ENCODE measurements at regions not wholly inside any gene's neighbourhood (a gene's known extent, or its start where the extent isn't known, plus 50 kb on each side); places are given as distances from the start of the nearest gene placed in this dataset.

GRCh38 chr6:96340164-96340563, 181.4 kb upstream of the UFL1 start:
- no peaks in the 10 kb centered on the region for H3K4me1 Mint-ChIP-seq
- Histone ChIP-seq H3K36me3 (no peaks in the 10 kb centered on the region), H3K79me2 (ENCODE audit: low read depth) (no peaks in the 10 kb centered on the region), H4K20me1 (ENCODE audit: low read depth) (no peaks in the 10 kb centered on the region), H3K27me3 (no peaks in the 10 kb centered on the region), H3K9ac (no peak overlapping the region), H3K27ac (no peak overlapping the region), H3K4me2 (no peak overlapping the region), H2AFZ (replicated peaks) (no peak overlapping the region), H3K4me3 (no peak overlapping the region), H3F3A (ENCODE audit: low read depth) (no peaks in the 10 kb centered on the region), H3K4me1 (no peaks in the 10 kb centered on the region), H3K9me3 (ENCODE audit: low read depth) (no peaks in the 10 kb centered on the region)
- H3K9me3 Mint-ChIP-seq, result peaks cover 7% of the 10 kb centered on the region
- DNase-seq (ENCODE audit: low spot score), result no peak
- H3K27ac Mint-ChIP-seq, result no peak overlapping the region
- H3K27me3 Mint-ChIP-seq (ENCODE audit: insufficient read depth, low read depth), result no peaks in the 10 kb centered on the region
- TF ChIP-seq EZH2phosphoT487 (IDR thresholded peaks at IDR 0.05) (no peak), CTCF (IDR thresholded peaks at IDR 0.05) (no peak), EZH2 (IDR thresholded peaks at IDR 0.05) (no peak)
- H3K4me3 Mint-ChIP-seq, result no peak overlapping the region
- no peaks in the 10 kb centered on the region for H3K36me3 Mint-ChIP-seq

GRCh38 chr6:96345501-96345900, 176.1 kb upstream of the UFL1 start:
- H3K79me2 ChIP-seq (ENCODE audit: low read depth), result no peaks in the 10 kb centered on the region
- Mint-ChIP-seq H3K4me1 (peaks cover 4% of the 10 kb centered on the region), H3K27me3 (ENCODE audit: insufficient read depth, low read depth) (no peaks in the 10 kb centered on the region), H3K9me3 (peaks cover 3% of the 10 kb centered on the region), H3K36me3 (no peaks in the 10 kb centered on the region), H3K27ac (no peak overlapping the region), H3K4me3 (no peak overlapping the region)
- no peaks in the 10 kb centered on the region for H4K20me1 ChIP-seq (ENCODE audit: low read depth)
- no peaks in the 10 kb centered on the region for H3F3A ChIP-seq (ENCODE audit: low read depth)
- no peak overlapping the region for H3K9ac ChIP-seq
- no peaks in the 10 kb centered on the region for H3K4me1 ChIP-seq
- no peak overlapping the region for H3K4me3 ChIP-seq
- no peaks in the 10 kb centered on the region for H3K9me3 ChIP-seq (ENCODE audit: low read depth)
- no peak overlapping the region for H3K27ac ChIP-seq
- no peak overlapping the region for H3K4me2 ChIP-seq
- DNase-seq (ENCODE audit: low spot score), result no peak
- no peak overlapping the region for H2AFZ ChIP-seq (replicated peaks)
- H3K36me3 ChIP-seq, result no peaks in the 10 kb centered on the region
- H3K27me3 ChIP-seq, result no peaks in the 10 kb centered on the region
- TF ChIP-seq EZH2 (IDR thresholded peaks at IDR 0.05), result no peak
- TF ChIP-seq CTCF (IDR thresholded peaks at IDR 0.05), result no peak

GRCh38 chr6:96381246-96381645, 140.4 kb upstream of the UFL1 start:
- no peaks in the 10 kb centered on the region for H3F3A ChIP-seq (ENCODE audit: low read depth)
- H3K36me3 Mint-ChIP-seq, result no peaks in the 10 kb centered on the region
- no peak overlapping the region for H3K9ac ChIP-seq
- no peak overlapping the region for H2AFZ ChIP-seq (replicated peaks)
- H3K4me1 ChIP-seq, result no peaks in the 10 kb centered on the region
- H3K4me2 ChIP-seq, result no peak overlapping the region
- no peak overlapping the region for H3K4me3 ChIP-seq
- no peaks in the 10 kb centered on the region for H3K36me3 ChIP-seq
- H4K20me1 ChIP-seq (ENCODE audit: low read depth), result no peaks in the 10 kb centered on the region
- no peaks in the 10 kb centered on the region for H3K9me3 ChIP-seq (ENCODE audit: low read depth)
- H3K79me2 ChIP-seq (ENCODE audit: low read depth), result no peaks in the 10 kb centered on the region
- H3K27ac Mint-ChIP-seq, result no peak overlapping the region
- no peaks in the 10 kb centered on the region for H3K27me3 ChIP-seq
- H3K27ac ChIP-seq, result no peak overlapping the region
- TF ChIP-seq EZH2 (IDR thresholded peaks at IDR 0.05), result no peak
- no peak for TF ChIP-seq EZH2phosphoT487 (IDR thresholded peaks at IDR 0.05)
- no peak for TF ChIP-seq CTCF (IDR thresholded peaks at IDR 0.05)
- no peak overlapping the region for H3K4me3 Mint-ChIP-seq
- H3K27me3 Mint-ChIP-seq (ENCODE audit: insufficient read depth, low read depth), result no peaks in the 10 kb centered on the region
- H3K9me3 Mint-ChIP-seq, result no peaks in the 10 kb centered on the region
- no peaks in the 10 kb centered on the region for H3K4me1 Mint-ChIP-seq
- no peak for DNase-seq (ENCODE audit: low spot score)

Measured in neural progenitor cell (in vitro differentiated cells).